ENCODE measurements at regions not wholly inside any gene's neighbourhood (a gene's known extent, or its start where the extent isn't known, plus 50 kb on each side); places are given as distances from the start of the nearest gene placed in this dataset.

DNA sequence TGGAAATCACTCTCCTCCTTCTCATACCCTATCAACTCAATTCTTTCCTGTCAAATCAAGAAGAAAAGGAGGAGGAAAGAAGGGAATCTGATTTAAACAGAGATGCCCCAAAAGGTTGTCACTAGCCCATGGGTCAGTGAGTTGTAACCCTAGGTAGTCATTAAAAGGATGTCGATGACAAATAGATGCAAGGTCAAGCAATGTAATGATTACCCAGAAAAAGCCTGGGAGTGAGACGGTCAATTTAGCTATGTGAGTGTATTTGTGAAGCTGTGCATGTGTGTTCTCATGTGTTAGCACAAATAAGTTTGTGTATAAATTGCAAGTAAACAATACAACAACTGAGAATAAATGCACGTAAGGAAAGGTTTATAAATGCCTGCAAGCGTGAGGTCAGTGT lies 190.5 kb upstream of the PMFBP1 start:
- TF ChIP-seq CEBPB (IDR thresholded peaks at IDR 0.05), result no peak
- no peak for TF ChIP-seq MAX (IDR thresholded peaks at IDR 0.05)
- TF ChIP-seq RAD21 (IDR thresholded peaks at IDR 0.05; ENCODE audit: low read depth), result no peak
- no peak for TF ChIP-seq REST (IDR thresholded peaks at IDR 0.05; ENCODE audit: low read depth)
- no peak for TF ChIP-seq FOXM1 (IDR thresholded peaks at IDR 0.05; ENCODE audit: borderline replicate concordance, low read depth)
- no peak for TF ChIP-seq YY1 (IDR thresholded peaks at IDR 0.05; ENCODE audit: low read depth)
- TF ChIP-seq EP300 (IDR thresholded peaks at IDR 0.05; ENCODE audit: borderline replicate concordance), result no peak
- TF ChIP-seq TCF12 (IDR thresholded peaks at IDR 0.05; ENCODE audit: low read depth), result no peak
- no peak for TF ChIP-seq TAF1 (IDR thresholded peaks at IDR 0.05; ENCODE audit: low read depth)
- no peak for TF ChIP-seq CREB1 (IDR thresholded peaks at IDR 0.05; ENCODE audit: low read depth)
- TF ChIP-seq TEAD4 (IDR thresholded peaks at IDR 0.05), result no peak
- TF ChIP-seq EGR1 (IDR thresholded peaks at IDR 0.05), result no peak
- no peak for TF ChIP-seq NFIC (IDR thresholded peaks at IDR 0.05)
- TF ChIP-seq, protein P1, sequence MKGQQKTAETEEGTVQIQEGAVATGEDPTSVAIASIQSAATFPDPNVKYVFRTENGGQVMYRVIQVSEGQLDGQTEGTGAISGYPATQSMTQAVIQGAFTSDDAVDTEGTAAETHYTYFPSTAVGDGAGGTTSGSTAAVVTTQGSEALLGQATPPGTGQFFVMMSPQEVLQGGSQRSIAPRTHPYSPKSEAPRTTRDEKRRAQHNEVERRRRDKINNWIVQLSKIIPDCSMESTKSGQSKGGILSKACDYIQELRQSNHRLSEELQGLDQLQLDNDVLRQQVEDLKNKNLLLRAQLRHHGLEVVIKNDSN (IDR thresholded peaks at IDR 0.05), result no peak
